ENCODE measurements at regions not wholly inside any gene's neighbourhood (a gene's known extent, or its start where the extent isn't known, plus 50 kb on each side); places are given as distances from the start of the nearest gene placed in this dataset.
"Not testable (repeated sequence)": the region's sequence is repeated elsewhere in the genome, so short reads cannot be mapped to it uniquely, and the experiment has no call there.

DNA sequence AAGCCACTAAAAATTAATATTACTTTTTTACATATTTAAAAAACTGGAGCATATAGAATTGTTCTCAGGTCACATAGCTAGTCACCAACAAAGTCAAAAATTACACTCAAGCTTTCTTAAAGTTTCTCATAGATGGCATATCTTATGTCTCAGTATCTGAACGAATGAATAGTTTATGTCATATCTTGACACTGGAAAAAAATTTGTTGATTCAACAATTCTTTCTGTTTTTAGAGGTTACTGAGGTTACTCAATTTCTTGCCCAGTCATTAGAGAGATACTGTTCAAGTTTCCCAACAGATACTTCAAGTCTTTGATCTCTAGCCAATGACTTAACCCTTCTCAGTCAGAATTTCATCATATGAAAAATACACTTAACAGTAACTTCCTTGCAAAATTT lies 113.1 kb upstream of the XIRP2 start:
- H3K4me1 Mint-ChIP-seq (ENCODE audit: unreplicated experiment), result no peaks in the 10 kb centered on the region
- H3K4me3 Mint-ChIP-seq (ENCODE audit: unreplicated experiment), result no peak overlapping the region
- H3K9me3 Mint-ChIP-seq (ENCODE audit: unreplicated experiment), result no peaks in the 10 kb centered on the region
- no peak overlapping the region for H3K27ac Mint-ChIP-seq (ENCODE audit: unreplicated experiment)
- H3K36me3 Mint-ChIP-seq (ENCODE audit: unreplicated experiment), result no peaks in the 10 kb centered on the region
- DNase-seq (ENCODE audit: extremely low spot score, unreplicated experiment), result no peak
- TF ChIP-seq, protein P1, sequence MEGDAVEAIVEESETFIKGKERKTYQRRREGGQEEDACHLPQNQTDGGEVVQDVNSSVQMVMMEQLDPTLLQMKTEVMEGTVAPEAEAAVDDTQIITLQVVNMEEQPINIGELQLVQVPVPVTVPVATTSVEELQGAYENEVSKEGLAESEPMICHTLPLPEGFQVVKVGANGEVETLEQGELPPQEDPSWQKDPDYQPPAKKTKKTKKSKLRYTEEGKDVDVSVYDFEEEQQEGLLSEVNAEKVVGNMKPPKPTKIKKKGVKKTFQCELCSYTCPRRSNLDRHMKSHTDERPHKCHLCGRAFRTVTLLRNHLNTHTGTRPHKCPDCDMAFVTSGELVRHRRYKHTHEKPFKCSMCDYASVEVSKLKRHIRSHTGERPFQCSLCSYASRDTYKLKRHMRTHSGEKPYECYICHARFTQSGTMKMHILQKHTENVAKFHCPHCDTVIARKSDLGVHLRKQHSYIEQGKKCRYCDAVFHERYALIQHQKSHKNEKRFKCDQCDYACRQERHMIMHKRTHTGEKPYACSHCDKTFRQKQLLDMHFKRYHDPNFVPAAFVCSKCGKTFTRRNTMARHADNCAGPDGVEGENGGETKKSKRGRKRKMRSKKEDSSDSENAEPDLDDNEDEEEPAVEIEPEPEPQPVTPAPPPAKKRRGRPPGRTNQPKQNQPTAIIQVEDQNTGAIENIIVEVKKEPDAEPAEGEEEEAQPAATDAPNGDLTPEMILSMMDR (IDR thresholded peaks at IDR 0.05), result no peak
- peaks cover 2% of the 10 kb centered on the region for H3K27me3 Mint-ChIP-seq (ENCODE audit: unreplicated experiment)

DNA sequence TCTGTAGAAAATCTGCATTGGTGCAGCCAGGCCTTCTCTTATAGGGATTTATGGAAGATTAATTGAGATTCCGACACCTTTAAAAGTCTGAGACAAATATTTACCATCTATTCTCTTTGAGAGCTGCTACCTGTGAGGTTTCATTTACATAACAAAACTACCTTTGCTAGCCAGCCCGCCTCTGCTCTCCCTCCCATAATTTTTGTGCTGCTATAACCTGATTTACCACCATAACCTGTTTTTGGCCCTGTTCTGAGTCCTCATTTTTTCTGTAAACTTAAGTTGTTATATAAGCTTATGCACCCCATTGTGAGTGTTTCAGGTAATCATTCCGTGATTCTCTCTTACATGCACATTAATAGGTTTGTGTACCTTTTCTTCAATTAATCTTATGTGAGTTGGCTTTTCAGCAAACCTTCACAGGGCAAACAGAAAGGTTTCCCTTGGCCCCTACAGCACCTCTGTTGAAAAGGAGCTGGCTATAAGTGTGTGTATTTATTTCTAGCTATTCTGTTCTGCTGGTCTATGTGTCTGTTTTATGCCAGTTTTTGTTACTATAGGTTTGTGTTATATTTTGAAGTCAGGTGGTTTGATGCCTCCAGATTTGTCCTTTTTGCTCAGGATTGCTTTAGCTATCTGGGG lies 114.9 kb upstream of the XIRP2 start:
- Mint-ChIP-seq H3K27me3 (ENCODE audit: unreplicated experiment) (peaks cover 2% of the 10 kb centered on the region), H3K4me3 (ENCODE audit: unreplicated experiment) (no peak overlapping the region), H3K36me3 (ENCODE audit: unreplicated experiment) (no peaks in the 10 kb centered on the region), H3K9me3 (ENCODE audit: unreplicated experiment) (no peaks in the 10 kb centered on the region), H3K27ac (ENCODE audit: unreplicated experiment) (no peak overlapping the region), H3K4me1 (ENCODE audit: unreplicated experiment) (no peaks in the 10 kb centered on the region)
- TF ChIP-seq, protein P1 (IDR thresholded peaks at IDR 0.05), result no peak
- no peak for DNase-seq (ENCODE audit: extremely low spot score, unreplicated experiment)

DNA sequence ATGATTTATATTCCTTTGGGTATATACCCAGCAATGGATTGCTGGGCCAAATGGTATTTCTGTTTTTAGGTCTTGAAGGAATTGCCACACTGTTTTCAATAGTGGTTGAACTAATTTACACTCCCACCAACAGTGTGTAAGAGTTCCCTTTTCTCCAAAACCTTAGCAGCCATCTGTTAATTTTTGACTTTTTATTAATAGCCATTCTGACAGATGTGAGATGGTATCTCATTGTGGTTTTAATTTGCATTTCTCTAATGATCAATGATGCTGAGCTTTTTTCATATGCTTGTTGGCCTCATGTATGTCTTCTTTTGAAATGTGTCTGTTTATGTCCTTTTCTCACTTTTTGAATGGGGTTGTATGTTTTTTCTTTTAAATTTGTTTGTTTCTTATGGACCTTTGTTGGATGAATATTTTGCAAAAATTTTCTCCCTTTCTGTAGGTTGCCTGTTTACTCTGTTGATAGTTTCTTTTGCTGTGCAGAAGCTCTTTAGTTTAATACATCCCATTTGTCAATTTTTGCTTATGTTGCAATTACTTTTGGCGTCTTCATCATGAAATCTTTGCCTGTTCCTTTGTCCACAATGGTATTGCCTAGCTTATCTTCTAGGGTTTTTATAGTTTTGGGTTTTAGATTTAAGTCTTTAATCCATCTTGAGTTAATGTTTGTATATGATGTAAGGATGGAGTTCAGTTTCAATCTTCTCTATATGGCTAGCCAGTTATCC lies 119.7 kb upstream of the XIRP2 start:
- Mint-ChIP-seq H3K4me1 (ENCODE audit: unreplicated experiment) (no peaks in the 10 kb centered on the region), H3K36me3 (ENCODE audit: unreplicated experiment) (no peaks in the 10 kb centered on the region), H3K27me3 (ENCODE audit: unreplicated experiment) (peaks cover under 1% of the 10 kb centered on the region), H3K4me3 (ENCODE audit: unreplicated experiment) (no peak overlapping the region), H3K9me3 (ENCODE audit: unreplicated experiment) (no peaks in the 10 kb centered on the region), H3K27ac (ENCODE audit: unreplicated experiment) (no peak overlapping the region)
- DNase-seq (ENCODE audit: extremely low spot score, unreplicated experiment), result no peak
- TF ChIP-seq, protein P1 (IDR thresholded peaks at IDR 0.05), result no peak

DNA sequence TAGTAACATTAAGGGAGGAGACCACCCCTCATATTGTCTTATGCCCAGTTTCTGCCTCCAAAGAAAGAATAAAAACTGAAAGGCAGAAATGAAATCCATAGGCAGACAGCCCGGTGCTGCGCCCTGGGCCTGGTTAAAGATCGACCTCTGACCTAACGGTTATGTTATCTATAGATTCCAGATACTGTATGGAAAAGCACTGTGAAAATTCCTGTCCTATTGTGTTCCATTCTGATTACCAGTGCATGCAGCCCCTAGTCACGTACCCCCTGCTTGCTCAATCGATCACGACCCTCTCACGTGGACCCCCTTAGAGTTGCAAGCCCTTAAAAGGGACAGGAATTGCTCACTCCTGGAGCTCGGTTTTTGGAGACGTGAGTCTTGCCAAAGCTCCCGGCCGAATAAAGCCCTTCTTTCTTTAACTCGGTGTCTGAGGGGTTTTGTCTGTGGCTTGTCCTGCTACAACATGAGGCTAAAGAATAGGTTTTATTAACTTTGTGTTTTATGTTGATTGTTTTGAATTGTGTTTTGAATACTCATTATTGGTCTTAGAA lies 121.4 kb upstream of the XIRP2 start:
- H3K4me3 Mint-ChIP-seq (ENCODE audit: unreplicated experiment); H3K36me3 Mint-ChIP-seq (ENCODE audit: unreplicated experiment); H3K27me3 Mint-ChIP-seq (ENCODE audit: unreplicated experiment); H3K4me1 Mint-ChIP-seq (ENCODE audit: unreplicated experiment); H3K9me3 Mint-ChIP-seq (ENCODE audit: unreplicated experiment); DNase-seq (ENCODE audit: extremely low spot score, unreplicated experiment); H3K27ac Mint-ChIP-seq (ENCODE audit: unreplicated experiment): not testable (repeated sequence)

DNA sequence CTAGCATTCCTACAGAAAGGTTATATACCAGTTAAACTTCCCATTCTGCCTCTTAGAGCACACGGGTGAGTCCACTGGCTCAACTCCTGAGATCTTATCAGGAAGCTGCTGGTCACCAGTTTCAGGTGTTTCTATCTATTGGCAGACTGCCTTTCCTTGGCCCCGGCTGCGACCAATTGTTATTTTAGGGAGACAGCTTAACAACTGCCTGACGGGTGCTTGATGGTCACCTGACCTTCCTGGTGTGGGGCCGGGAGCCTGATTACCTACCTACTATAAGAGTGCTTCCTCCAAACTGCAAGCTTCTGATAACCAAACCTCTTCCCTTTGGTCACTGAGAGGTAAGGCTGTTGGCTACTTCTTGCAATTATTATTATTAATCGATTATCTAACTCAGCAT lies 122.1 kb upstream of the XIRP2 start:
- Mint-ChIP-seq H3K4me3 (ENCODE audit: unreplicated experiment) (no peak overlapping the region), H3K36me3 (ENCODE audit: unreplicated experiment) (no peaks in the 10 kb centered on the region), H3K27me3 (ENCODE audit: unreplicated experiment) (no peaks in the 10 kb centered on the region), H3K9me3 (ENCODE audit: unreplicated experiment) (no peaks in the 10 kb centered on the region), H3K27ac (ENCODE audit: unreplicated experiment) (no peak overlapping the region), H3K4me1 (ENCODE audit: unreplicated experiment) (no peaks in the 10 kb centered on the region)
- TF ChIP-seq, protein P1 (IDR thresholded peaks at IDR 0.05), result no peak
- DNase-seq (ENCODE audit: extremely low spot score, unreplicated experiment), result no peak
